HCT116 (cell line): ENCODE measurements at regions not wholly inside any gene's neighbourhood (a gene's known extent, or its start where the extent isn't known, plus 50 kb on each side); places are given as distances from the start of the nearest gene placed in this dataset.

ENCODE experiments used
- ATAC-seq: fragments of 200-7000 bp; cut with Tn5 transposase; 2 replicates; pipeline ENCODE4 v1.9.1; 2020; ENCODE audit warnings: mild to moderate bottlenecking, moderate library complexity
- BruUV-seq: library from RNA; stranded (reverse); fragments of 400-500 nt; replicated peaks from 2 replicates; lab custom pipeline; 2021; lab: Mats Ljungman, UMichigan
- CTCF ChIA-PET: fragments of 300-600 bp; sonication (Branson Sonifier 250); formaldehyde crosslinking; loops from one replicate; lab custom pipeline; 2021; ENCODE audit warnings: antibody characterized with exemption; lab: Charles Lee
- POLR2A ChIA-PET: fragments of 300-600, 350-600 bp; sonication (Branson Sonifier 250); formaldehyde crosslinking; loops from one replicate; lab custom pipeline; 2021; ENCODE audit warnings: antibody characterized with exemption; lab: Charles Lee
- RAD21 ChIA-PET, 2 experiments: fragments of 300-600 bp; sonication (Branson Sonifier 250); formaldehyde crosslinking; loops; one replicate each; lab custom pipeline; 2023; ENCODE audit warnings: low total read pairs in 2 of 2; ENCODE audit not compliant: uncharacterized antibody in 2 of 2, unreplicated experiment in 2 of 2, low non-redundant PET in 1 of 2; lab: Charles Lee
- DNase-seq: peaks from one replicate; pipeline ENCODE4 v3.0.0-alpha.2; 2010; ENCODE audit warnings: low read depth, low spot score
- H2AFZ ChIP-seq: fragments of 200-600 bp; shearing (Covaris generic), sonication (generic); 2 replicates; pipeline ENCODE4 v1.6.1; 2017; ENCODE audit warnings: low read depth, mixed run types, mixed read lengths, antibody characterized with exemption, low read length; ENCODE audit not compliant: poor library complexity, severe bottlenecking
- H3K27ac ChIP-seq: 2 replicates; pipeline ENCODE4 v1.5.1; 2012; ENCODE audit warnings: low read depth, low read length
- H3K27me3 ChIP-seq: fragments of 200-600 bp; sonication (generic); 2 replicates; pipeline ENCODE4 v1.6.1; 2016; ENCODE audit warnings: mixed run types, low read length, mixed read lengths; ENCODE audit not compliant: insufficient read depth
- H3K36me3 ChIP-seq, 2 experiments: fragments of 200-500 bp in 1 of 2; fragments of 200-600 bp in 1 of 2; sonication (Bioruptor generic) in 1 of 2; sonication (generic) in 1 of 2; 2 replicates each; pipeline versions ENCODE4 v1.5.1 to v1.6.1; 2014 to 2016; ENCODE audit warnings: low read length in 2 of 2, inconsistent platforms in 1 of 2, mixed read lengths in 1 of 2, mixed run types in 1 of 2; ENCODE audit not compliant: insufficient read depth in 2 of 2, control insufficient read depth in 1 of 2
- H3K4me1 ChIP-seq, 2 experiments: fragments of 200-600 bp in 1 of 2; sonication (generic) in 1 of 2; 2 replicates each; pipeline versions ENCODE4 v1.5.1 to v1.6.1; 2012 to 2017; ENCODE audit warnings: low read length in 2 of 2, inconsistent platforms in 1 of 2, mild to moderate bottlenecking in 1 of 2, mixed read lengths in 1 of 2, mixed run types in 1 of 2, moderate library complexity in 1 of 2; ENCODE audit not compliant: insufficient read depth in 2 of 2, control insufficient read depth in 1 of 2
- H3K4me2 ChIP-seq: fragments of 200-600 bp; sonication (generic); 2 replicates; pipeline ENCODE4 v1.6.1; 2017; ENCODE audit warnings: mixed run types, low read length, mixed read lengths
- H3K4me3 ChIP-seq, 2 experiments: fragments of 200-600 bp in 1 of 2; sonication (generic) in 1 of 2; replicated peaks in 1 of 2; 2 replicates each; pipeline ENCODE4 v1.5.1; 2011 to 2016; ENCODE audit warnings: low read length in 2 of 2, control low read depth in 1 of 2, low read depth in 1 of 2, mild to moderate bottlenecking in 1 of 2, mixed read lengths in 1 of 2, mixed run types in 1 of 2
- H3K79me2 ChIP-seq: fragments of 200-600 bp; sonication (generic); 2 replicates; pipeline ENCODE4 v1.6.1; 2017; ENCODE audit warnings: mild to moderate bottlenecking, mixed run types, low read length, moderate library complexity, mixed read lengths; ENCODE audit not compliant: insufficient read depth
- H3K9ac ChIP-seq: fragments of 200-600 bp; sonication (generic); 2 replicates; pipeline ENCODE4 v1.6.1; 2016; ENCODE audit warnings: low read length, mixed read lengths
- H3K9me2 ChIP-seq: fragments of 200-600 bp; sonication (generic), shearing (Covaris generic); 2 replicates; pipeline ENCODE4 v1.6.1; 2017; ENCODE audit warnings: mixed run types, mild to moderate bottlenecking, moderate library complexity; ENCODE audit not compliant: insufficient read depth
- H3K9me3 ChIP-seq, 2 experiments: fragments of 200-500 bp in 1 of 2; fragments of 200-600 bp in 1 of 2; sonication (Bioruptor generic) in 1 of 2; sonication (generic) in 1 of 2; 2 replicates each; pipeline ENCODE4 v1.6.1; 2014 to 2017; ENCODE audit warnings: low read length in 2 of 2, mixed read lengths in 2 of 2, inconsistent platforms in 1 of 2, low read depth in 1 of 2, mild to moderate bottlenecking in 1 of 2, mixed run types in 1 of 2, moderate library complexity in 1 of 2; ENCODE audit not compliant: control insufficient read depth in 1 of 2, insufficient read depth in 1 of 2
- H4K20me1 ChIP-seq: fragments of 200-600 bp; sonication (generic), shearing (Covaris generic); 2 replicates; pipeline ENCODE4 v1.6.1; 2017; ENCODE audit warnings: mixed run types, mild to moderate bottlenecking, moderate library complexity; ENCODE audit not compliant: insufficient read depth
- CTCF ChIP-seq, 3 experiments: fragments of 200-600 bp in 1 of 3; sonication (generic) in 1 of 3; IDR thresholded peaks in 2 of 3; conservative IDR thresholded peaks in 1 of 3; 2 replicates each; pipeline ENCODE4 v1.5.1; 2012 to 2017; ENCODE audit warnings: low read depth in 2 of 3, low read length in 2 of 3, antibody characterized with exemption in 1 of 3, borderline replicate concordance in 1 of 3, control low read depth in 1 of 3, mild to moderate bottlenecking in 1 of 3, mixed read lengths in 1 of 3, mixed run types in 1 of 3, moderate library complexity in 1 of 3; ENCODE audit not compliant: insufficient read depth in 1 of 3
- SIN3A ChIP-seq: IDR thresholded peaks from 2 replicates; pipeline ENCODE4 v1.6.1; 2012; ENCODE audit warnings: low read depth
- SP1 ChIP-seq: IDR thresholded peaks from 2 replicates; pipeline ENCODE4 v1.6.1; 2012; ENCODE audit warnings: low read depth
- intact Hi-C: fragments of 100-400 bp; cut with micrococcal nuclease; formaldehyde crosslinking; loops from 2 replicates; pipeline ENCODE4 v1.10.0; 2022
- TF ChIP-seq, protein P1 (sequence below): IDR thresholded peaks from 2 replicates; pipeline ENCODE4 v1.6.1; 2011; ENCODE audit warnings: mild to moderate bottlenecking, low read length, moderate library complexity; ENCODE audit not compliant: insufficient replicate concordance; ENCODE audit errors: extremely low read depth

DNA sequence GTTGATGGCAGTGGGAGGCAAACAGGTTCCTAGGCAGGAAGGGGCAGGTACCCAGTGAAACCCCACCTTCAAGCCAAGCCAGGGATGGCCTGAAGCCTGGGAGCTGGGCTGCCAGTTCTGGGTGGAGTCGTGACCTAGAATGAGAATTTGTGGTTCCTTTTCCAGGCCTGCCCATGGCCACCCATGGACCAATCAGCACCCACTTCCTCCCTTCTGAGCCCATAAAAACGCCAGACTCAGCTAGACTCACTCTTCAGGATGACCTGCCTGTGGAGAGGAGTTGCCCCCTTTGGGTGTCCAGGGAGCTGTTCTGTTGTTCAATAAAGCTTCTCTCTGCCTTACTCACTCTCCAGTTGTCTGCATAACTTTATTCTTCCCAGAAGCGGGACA is 144.0 kb upstream of the MRPS30 start:
- POLR2A ChIA-PET: no interaction called here

More for the DNA sequence above, 144.0 kb upstream of the MRPS30 start:
- peaks cover 3 to 21% of the 10 kb centered on the region in 2 experiments; a peak in 2 of 4 replicates for H3K4me1 ChIP-seq
- H4K20me1 ChIP-seq: no peaks in the 10 kb centered on the region
- no peaks in the 10 kb centered on the region for H3K36me3 ChIP-seq
- H3K9me3 ChIP-seq: no peaks in the 10 kb centered on the region
- DNase-seq: no peak
- H3K27ac ChIP-seq: no peak overlapping the region
- no peaks in the 10 kb centered on the region for H3K27me3 ChIP-seq
- ChIA-PET RAD21 (no interaction called here), CTCF (no interaction called here)
- TF ChIP-seq SP1 (no peak), SIN3A (no peak), CTCF (IDR thresholded peaks at IDR 0.05 in 2 of 3, conservative IDR thresholded peaks at IDR 0.05 in 1 of 3; ENCODE audit: borderline replicate concordance in 1 of 3, insufficient read depth in 1 of 3, low read depth in 2 of 3, low read length in 2 of 3) (no peak)
- TF ChIP-seq, protein P1, sequence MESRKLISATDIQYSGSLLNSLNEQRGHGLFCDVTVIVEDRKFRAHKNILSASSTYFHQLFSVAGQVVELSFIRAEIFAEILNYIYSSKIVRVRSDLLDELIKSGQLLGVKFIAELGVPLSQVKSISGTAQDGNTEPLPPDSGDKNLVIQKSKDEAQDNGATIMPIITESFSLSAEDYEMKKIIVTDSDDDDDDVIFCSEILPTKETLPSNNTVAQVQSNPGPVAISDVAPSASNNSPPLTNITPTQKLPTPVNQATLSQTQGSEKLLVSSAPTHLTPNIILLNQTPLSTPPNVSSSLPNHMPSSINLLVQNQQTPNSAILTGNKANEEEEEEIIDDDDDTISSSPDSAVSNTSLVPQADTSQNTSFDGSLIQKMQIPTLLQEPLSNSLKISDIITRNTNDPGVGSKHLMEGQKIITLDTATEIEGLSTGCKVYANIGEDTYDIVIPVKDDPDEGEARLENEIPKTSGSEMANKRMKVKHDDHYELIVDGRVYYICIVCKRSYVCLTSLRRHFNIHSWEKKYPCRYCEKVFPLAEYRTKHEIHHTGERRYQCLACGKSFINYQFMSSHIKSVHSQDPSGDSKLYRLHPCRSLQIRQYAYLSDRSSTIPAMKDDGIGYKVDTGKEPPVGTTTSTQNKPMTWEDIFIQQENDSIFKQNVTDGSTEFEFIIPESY: no peak
- no peaks in the 10 kb centered on the region for H3K9me2 ChIP-seq
- H3K9ac ChIP-seq: no peak overlapping the region
- ATAC-seq: peak; percentile 62
- no peaks in the 10 kb centered on the region for H3K79me2 ChIP-seq
- intact Hi-C loops: no loop called here
- no TSS peak for BruUV-seq
- H3K4me2 ChIP-seq: peak overlapping the region; percentile 59
- H3K4me3 ChIP-seq: peak overlapping the region in 1 of 2 experiments; percentile 15; a peak in 1 of 4 replicates
- H2AFZ ChIP-seq: peak overlapping the region; percentile 32
